ENCODE measurements at regions not wholly inside any gene's neighbourhood (a gene's known extent, or its start where the extent isn't known, plus 50 kb on each side); places are given as distances from the start of the nearest gene placed in this dataset.

GRCh38 chr22:27239520-27239919 is 562.0 kb downstream of the MN1 start (continued):
- TF ChIP-seq CHD7 (IDR thresholded peaks at IDR 0.05; ENCODE audit: insufficient replicate concordance, low read length) (no peak), TAF7 (optimal IDR thresholded peaks at IDR 0.05; ENCODE audit: borderline replicate concordance, low read depth, low read length) (no peak), TBP (IDR thresholded peaks at IDR 0.05; ENCODE audit: low read depth, low read length) (no peak), HDAC6 (IDR thresholded peaks at IDR 0.05; ENCODE audit: low read depth, low read length) (no peak), SIN3A (conservative IDR thresholded peaks at IDR 0.05 in 1 of 2, IDR thresholded peaks at IDR 0.05 in 1 of 2; ENCODE audit: low read depth in 1 of 2, low read length in 2 of 2) (no peak), BRCA1 (IDR thresholded peaks at IDR 0.05; ENCODE audit: low read depth, low read length) (no peak), SAP30 (IDR thresholded peaks at IDR 0.05; ENCODE audit: insufficient read depth, insufficient replicate concordance, low read length) (no peak), BACH1 (IDR thresholded peaks at IDR 0.05; ENCODE audit: low read length) (no peak), ASH2L (IDR thresholded peaks at IDR 0.05; ENCODE audit: low read length) (no peak)

All from H1 (cell line).